GM18517 (cell line): ENCODE measurements at regions not wholly inside any gene's neighbourhood (a gene's known extent, or its start where the extent isn't known, plus 50 kb on each side); places are given as distances from the start of the nearest gene placed in this dataset.

Source experiments
- ATAC-seq: cut with Tn5 transposase; IDR thresholded peaks from one replicate; pipeline ENCODE4 v1.9.1; 2021; ENCODE audit warnings: mild to moderate bottlenecking, moderate library complexity; ENCODE audit not compliant: unreplicated experiment

DNA sequence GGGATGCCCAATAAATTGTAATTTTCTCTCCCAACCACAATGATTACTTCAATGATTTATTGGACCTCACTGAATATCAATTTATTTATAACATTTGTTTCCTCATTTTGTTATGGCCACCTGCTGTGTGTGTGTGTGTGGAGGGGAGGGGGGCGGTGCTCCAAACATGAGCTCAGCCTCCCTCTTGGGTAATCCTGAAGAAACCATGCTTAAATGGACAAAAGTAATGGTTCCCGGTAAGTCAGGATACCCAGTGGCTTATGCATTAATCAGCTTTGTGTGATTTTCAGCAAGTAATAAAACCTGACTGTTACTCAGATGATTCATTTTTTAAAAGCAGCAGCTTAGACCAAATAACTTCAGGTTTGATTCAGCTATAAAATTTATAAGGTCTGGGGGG lies 495.1 kb upstream of the MEX3C start:
- ATAC-seq: no peak

GRCh38 chr18:51711298-51711889 lies 513.9 kb upstream of the MEX3C start:
- peak; percentile 91 for ATAC-seq

GRCh38 chr18:51712821-51713220 lies 515.3 kb upstream of the MEX3C start:
- ATAC-seq: no peak

DNA sequence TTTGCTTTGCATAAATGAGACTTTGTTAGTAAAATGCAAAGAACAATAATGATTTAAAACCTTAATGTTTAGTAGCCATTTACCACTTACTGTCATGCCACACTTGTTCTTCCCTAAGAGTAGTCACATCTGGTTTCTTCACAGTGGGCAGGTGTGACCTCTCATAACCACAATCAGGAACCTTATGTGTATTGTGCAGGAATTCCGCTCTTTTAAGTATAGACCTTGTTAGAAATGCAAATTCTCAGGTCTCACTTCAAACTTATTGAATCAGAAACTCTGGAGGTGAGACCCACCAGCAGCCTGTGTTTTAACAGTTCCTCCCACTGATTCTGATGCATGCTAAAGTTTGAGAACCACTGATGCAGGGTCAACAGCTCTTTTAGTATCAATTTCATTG lies 518.8 kb upstream of the MEX3C start:
- ATAC-seq: no peak

DNA sequence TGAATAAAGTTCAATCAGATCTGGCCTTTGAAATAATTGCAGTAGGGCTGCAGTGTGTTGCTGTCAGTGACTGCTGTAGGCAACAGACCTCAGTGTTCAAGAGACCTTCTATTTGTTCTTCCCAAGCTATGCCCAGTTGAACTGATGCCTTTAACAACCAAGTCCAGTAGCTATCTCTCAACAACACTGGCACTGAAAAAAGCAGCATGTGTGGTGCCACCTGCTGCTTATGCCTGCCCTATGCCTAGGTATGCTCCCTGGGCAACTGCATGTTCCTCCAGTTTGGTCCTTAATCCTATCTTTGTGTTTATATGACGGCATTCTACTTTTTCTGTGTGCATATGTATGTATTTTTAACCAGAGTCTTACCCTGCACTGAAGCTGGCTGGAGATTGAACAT lies 523.9 kb upstream of the MEX3C start:
- no peak for ATAC-seq

- no peak for ATAC-seq
These were observed 524.5 kb upstream of the MEX3C start for GRCh38 chr18:51721996-51722395.

GRCh38 chr18:51724790-51725721 lies 527.6 kb upstream of the MEX3C start:
- ATAC-seq: peak; percentile 36

DNA sequence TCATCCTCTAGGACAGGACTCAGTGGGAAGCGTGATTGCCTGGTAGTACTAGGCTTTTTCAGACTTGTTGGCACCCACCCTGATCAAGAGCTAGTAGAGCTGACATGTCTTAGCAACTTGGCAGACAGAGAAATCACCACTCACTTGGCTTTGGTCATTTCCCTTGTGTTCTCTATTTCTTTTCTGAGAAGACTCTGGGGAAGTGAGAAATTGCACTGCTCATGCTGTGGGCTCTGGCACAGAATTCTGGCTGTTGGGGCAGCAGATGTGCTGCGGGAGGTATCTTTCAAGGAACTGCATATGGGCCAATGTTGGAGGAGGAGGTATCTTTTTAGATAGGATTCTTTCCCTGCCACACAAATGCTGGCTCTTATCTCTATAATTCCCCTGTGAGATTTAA lies 529.1 kb upstream of the MEX3C start:
- ATAC-seq: peak; percentile 39

- peak; percentile 78 for ATAC-seq
These were observed 530.3 kb upstream of the MEX3C start for GRCh38 chr18:51727780-51728179.

- ATAC-seq: no peak
These were observed 533.6 kb upstream of the MEX3C start for GRCh38 chr18:51731070-51731469.

DNA sequence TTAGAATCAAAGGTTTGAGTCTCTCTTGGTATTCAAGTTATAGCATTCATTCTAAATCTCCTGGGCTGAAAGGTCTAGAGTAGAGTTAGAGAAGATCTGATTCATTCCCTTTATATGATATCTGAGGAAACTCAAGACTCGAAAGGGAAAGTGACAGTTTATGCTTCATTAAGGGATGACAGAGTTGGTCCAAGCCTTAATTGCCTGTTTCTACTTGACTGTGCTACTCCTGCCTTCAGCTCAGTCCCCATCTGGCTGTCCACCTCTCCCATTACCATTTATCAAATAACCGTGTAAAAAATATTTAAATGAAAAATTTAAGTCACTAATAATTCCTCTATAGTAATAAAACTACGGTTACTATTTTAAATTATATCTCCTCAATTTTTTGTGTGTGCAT lies 537.1 kb upstream of the MEX3C start:
- ATAC-seq: no peak

DNA sequence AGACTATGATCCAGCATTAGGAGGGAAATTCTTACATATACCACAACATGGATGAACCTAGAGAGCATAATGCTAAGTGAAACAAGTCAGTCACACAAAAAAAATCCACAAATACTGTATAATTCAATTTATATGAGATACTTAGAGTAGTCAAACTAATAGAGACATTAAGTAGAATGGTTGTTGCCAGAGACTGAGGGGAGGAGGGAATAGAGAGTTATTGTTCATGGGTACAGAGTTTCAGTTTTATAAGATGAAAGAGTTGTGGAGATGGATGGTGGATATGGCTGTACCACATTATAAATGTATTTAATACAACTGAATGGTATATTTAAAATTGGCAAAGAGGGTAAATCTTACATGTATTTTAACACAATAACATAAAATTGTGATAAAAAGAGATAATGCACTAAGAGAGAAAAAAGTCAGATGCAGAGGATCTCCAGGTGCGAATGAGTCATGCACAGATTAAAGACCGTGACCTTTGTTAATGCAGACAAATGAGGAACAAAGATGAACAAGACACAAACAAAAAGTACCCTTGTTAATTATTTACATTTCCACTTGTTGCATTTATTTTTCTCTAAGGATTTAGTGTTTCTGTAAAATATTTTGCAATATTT lies 541.7 kb upstream of the MEX3C start:
- peak; percentile 96 for ATAC-seq

- ATAC-seq: no peak
These were observed 554.4 kb upstream of the MEX3C start for GRCh38 chr18:51751901-51752300.

DNA sequence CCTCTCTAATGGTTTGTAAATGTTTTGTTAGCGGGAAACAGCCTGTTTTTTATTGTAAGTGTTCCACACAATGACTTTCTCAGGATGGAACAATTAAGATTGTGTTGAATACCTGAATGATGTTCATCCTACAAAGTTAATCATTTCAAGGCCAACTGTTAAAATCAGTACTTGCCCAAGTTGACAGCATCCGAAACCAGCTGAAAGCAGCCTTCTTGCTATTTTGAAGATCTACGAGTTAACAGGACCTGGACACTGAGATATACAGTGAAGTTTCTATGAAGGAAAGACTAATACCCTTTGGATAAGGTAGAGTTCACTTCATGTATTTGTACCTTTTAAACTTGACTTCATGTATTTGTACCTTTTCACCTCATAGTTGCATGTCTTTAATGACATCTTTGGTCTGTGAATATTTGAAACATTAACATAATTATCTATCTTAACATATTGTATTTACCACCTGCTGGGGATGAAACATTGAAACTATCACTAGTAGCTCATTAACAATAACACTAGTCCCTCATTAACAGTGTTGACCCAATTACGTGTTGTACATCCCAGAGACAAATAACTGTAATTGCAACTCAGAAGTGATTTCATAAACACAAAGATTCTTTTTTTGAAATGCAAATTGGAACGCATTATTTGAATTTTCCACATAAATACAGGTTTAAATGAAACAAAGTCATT lies 556.0 kb upstream of the MEX3C start:
- ATAC-seq: peak; percentile 54

- no peak for ATAC-seq
These were observed 557.1 kb upstream of the MEX3C start for GRCh38 chr18:51754566-51754965.

- ATAC-seq: no peak
These were observed 559.9 kb upstream of the MEX3C start for GRCh38 chr18:51757255-51757924.

GRCh38 chr18:51762373-51762772 lies 564.9 kb upstream of the MEX3C start:
- peak; percentile 42 for ATAC-seq

- peak; percentile 69 for ATAC-seq
These were observed 568.3 kb upstream of the MEX3C start for GRCh38 chr18:51765606-51766360.

DNA sequence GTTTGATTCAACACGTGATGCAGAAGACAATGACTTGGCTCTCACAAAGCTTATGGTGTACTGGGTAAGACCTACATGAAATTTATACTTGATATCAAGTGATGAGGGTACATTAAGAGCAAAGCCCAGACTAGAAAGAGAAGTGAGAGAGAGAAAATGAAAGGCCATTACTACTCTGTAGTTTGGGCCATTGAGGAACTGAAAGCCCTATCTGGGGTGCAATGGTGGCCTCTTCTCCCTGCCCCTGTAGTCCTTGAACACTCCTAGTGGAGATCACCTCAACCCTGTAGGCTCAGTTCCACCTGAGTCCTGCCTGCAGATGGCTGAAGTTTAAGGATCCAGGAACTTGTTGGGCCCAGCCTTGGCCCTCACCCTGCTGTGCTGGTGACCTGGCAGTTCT lies 569.8 kb upstream of the MEX3C start:
- ATAC-seq: peak; percentile 73

GRCh38 chr18:51778115-51778514 lies 561.9 kb upstream of the DCC start:
- ATAC-seq: no peak
